Stimulated activated CD8-positive, alpha-beta memory T cell treated with anti-CD3 and anti-CD28 coated beads, Interleukin-4, amount 100 ng/mL, for 48 hours (primary cell): ENCODE measurements at regions not wholly inside any gene's neighbourhood (a gene's known extent, or its start where the extent isn't known, plus 50 kb on each side); places are given as distances from the start of the nearest gene placed in this dataset.
"Not testable (repeated sequence)": the region's sequence is repeated elsewhere in the genome, so short reads cannot be mapped to it uniquely, and the experiment has no call there.

Source experiments
- DNase-seq: peaks from one replicate; pipeline ENCODE4 v3.0.0-alpha.2; 2020

DNA sequence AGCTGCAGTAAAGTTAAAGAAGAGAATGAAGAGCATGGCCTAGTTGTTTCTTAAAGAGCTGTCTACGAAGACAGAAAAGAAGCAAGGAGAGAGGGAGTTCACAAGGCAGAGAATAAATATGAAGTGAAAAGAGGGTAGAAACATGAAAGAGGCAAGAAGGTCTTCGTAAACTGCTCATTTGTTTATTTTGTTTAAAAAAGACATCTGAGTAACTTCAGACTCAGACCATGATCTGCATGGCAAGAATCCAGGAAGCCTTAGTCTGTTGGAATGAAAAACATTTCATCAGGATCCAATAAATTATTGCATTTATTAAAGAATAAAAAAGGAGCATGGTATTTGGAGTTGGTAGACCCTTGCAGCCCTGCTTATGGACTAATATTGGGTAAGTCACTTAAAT, 151.1 kb downstream of the SEM1 start:
- DNase-seq: no peak

DNA sequence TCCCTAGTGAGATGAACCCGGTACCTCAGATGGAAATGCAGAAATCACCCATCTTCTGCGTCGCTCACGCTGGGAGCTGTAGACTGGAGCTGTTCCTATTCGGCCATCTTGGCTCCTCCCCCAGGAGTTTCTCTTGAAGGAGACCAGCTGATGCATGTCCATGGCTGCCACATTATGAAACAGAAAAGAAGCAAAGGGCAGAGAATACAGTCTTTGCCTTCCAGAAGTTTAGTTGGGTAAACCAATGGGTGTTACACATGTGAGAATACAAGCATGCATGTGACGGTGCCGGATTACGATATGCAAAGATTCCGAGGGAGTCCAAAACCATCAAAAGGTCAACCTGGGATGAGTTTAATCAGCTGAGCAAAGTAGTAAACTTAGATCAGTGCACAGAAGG, 151.6 kb downstream of the SEM1 start:
- no peak for DNase-seq

DNA sequence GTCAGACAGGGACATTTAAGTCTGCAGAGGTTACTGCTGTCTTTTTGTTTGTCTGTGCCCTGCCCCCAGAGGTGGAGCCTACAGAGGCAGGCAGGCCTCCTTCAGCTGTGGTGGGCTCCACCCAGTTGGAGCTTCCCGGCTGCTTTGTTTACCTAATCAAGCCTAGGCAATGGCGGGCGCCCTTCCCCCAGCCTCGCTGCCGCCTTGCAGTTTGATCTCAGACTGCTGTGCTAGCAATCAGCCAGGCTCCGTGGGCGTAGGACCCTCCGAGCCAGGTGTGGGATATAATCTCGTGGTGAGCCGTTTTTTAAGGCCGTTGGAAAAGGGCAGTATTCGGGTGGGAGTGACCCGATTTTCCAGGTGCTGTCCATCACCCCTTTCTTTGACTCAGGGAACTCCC, 152.0 kb downstream of the SEM1 start:
- not testable (repeated sequence) for DNase-seq

DNA sequence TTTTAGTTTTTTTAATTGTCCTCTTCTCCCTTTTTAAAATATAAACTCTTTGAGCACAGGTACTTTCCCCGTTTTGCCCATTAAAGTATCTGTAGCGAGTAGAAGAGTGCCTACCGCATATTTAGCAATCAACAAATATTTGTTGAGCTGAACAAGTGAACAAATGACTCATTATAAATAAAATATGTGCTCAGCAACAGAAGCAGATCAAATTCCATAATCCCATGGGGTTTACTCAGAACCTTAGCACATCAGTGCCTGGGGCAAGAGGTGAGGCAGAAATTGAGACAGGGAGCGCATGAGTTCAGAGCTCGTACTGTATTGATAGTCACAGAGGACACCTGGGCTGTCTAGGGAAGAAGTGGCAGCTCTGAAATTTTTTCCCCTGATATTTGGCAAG, 161.0 kb downstream of the SEM1 start:
- DNase-seq: no peak

DNA sequence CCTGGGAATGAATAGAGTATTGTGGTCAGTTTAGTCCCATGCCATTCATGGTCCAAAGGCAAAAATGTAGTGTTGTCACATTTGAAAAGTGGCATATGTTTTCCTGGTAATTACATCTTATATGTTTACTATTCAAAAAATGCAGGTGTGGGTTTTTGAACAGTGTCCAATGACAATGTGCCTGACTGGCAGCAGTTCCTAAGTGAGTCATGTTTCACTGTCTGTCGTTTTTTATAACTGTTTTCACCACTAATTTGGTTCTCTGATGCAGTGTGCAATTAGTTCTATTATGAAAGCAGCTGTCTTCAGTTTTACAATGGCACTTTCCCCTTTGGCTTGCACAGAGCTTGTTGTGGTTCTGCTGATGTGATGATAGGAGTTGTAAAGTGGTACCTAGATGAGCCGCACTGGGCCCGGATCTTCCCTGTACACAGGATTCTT, 162.3 kb downstream of the SEM1 start:
- no peak for DNase-seq

DNA sequence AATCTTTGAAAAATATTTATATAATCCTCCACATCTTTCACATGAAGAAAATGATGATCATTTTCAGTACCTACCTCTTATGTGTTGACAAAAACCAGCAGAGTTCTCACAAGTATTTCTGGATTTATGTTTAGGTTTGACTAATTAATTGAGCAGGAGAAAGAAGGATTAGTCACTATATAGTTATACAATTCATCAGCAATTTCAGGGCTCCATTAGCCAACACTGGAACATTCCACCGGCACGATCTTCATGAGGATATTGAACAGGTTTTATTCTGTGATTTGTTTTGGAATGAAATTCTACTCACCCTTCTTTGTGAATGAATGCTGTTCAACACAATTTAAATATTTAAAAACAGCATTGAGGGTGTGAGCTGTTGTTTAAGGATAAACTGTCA, 163.2 kb downstream of the SEM1 start:
- DNase-seq: no peak

DNA sequence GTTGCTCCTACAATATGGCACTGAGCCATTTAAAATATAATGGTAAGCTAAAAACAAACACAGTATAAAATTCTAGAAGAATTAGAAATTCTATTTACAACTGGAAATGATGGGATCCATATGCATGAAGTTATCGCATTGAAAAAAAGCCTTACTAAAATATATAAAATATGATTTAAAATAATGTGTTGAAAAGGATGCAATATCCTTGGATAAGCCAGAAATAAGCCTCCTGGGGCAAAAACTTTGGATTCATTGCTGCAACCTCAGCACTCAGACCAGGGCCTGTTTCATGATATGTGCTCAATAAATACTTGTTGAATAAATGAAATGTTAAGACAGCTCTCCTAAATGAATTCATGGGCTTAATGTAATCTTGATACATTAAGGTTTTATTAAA, 170.2 kb downstream of the SEM1 start:
- DNase-seq: no peak

DNA sequence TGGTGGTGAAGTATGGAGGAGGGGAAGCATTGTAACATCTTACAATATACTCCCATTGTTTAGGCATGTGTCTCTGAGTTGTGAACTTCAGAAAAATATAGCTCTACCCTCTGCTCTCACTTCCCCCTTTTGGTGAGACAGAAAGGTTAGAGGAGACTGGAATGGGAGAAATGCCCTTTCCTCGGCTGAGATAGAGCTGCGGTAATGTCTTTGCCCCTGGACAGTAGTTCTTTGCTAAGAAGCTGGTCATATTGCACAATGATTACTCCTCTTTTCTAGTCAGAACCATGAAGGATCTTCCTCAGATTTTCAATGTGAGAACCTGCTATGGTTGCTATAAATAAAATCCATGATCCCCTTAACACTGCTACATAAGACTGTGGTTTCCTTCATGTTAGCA, 171.0 kb downstream of the SEM1 start:
- no peak for DNase-seq

DNA sequence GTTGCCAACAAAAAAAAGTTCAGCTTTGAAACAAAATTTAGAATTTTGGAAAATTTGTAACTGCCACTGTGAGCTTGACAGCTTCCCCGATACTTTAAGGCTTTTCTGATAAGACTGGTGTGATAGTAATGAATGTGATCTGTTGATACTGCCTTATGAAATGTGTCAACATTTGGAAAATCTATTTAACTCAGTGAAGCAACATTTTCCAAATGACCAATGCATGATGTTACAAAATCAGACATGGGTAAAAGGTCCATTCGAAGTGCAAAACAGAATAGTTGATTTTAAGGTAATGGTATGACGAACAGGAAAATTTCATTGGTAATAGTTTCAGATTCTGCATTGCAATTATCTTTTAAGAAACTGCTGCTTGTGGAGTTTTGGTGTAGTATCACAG, 175.4 kb downstream of the SEM1 start:
- no peak for DNase-seq

DNA sequence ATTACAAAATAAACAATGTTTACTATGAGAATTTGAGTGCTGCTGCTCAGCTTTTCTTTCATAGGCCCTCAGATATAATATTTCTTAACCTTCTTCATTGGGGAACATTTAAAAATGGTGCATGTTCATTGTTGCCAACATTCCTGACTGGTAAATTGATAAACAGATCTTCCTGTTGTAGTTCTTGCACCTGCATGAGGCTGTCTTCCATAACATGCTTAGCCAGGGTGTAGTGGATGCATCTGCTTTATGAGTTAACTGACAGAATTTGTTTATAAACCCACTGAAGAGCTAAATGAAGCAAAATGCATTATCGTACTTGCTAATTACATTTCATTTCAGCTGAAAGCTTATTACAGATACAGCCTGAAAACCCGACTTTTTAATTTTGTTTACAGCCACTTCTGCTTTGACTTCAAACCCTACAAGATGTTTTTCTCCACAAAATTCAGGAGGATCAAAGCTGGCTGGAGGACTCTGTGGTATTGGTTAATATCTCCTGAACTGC, 177.2 kb downstream of the SEM1 start:
- no peak for DNase-seq

DNA sequence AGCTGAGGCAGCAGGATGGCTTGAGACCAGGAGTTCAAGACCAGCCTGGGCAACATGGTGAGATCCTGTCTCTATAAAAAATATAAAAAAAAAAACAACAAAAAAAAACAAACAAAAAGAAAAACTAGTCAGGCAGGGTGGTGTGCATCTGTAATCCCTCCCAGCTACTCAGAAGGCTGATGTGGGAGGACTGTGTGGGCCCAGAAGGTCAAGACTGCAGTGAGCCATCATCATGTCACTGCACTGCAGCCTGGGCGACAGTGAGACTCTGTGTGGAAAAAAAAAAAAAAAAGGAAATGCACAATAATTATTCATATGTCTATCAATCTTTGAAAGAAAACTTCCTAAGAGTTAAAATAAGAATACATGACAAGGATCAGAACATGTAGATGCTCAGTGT, 178.3 kb downstream of the SEM1 start:
- DNase-seq: no peak

DNA sequence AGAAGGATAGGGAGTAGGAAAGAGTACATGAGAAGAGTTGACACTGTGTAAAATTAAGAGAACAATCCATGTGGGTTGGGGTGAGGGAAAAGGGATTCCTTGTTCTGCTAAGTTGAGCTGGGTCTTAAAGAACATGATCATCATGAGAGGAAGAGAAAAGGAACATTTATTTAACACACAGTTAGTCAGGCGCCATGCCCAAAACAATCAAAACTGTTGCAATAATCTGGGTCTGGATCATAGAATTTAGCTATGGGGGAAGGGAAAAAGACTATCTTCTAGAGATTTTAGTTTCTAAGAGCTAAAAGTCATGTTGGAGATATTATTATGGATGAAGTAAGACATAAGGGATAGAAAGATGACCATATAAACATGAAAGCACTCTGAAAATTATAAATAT, 178.9 kb downstream of the SEM1 start:
- no peak for DNase-seq

DNA sequence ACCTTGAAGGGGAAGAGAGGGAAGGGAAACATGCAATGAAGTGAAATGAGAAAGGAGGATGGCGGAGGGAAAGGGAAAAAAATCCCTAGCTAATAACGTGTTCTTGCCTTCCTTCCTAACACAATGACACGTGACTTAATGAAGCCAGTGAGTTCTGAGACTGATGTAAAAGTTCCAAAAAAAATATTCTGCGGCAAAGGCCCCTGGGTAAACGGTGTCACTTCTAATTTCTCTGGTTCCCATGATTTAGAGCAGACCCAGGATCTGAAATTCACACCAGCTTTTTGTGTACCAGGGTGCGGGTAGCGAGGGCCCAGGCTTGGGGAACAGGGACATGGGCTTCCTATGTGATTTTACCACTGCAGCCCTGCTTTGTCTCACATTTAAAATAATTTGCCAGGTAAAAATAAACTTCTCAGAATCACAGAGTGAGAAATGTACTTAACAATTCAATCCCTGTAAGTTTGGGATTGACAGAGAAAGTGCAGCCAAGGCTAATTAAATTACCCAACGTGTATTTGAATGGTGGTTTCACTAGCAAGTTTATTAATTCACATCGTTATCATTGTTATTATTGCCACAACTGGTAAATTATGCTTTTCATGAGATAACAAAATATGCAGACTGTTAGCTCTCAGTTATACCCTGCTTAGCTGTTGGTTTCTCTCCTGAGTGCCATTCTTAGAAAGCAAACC, 182.4 kb downstream of the SEM1 start:
- DNase-seq: no peak

DNA sequence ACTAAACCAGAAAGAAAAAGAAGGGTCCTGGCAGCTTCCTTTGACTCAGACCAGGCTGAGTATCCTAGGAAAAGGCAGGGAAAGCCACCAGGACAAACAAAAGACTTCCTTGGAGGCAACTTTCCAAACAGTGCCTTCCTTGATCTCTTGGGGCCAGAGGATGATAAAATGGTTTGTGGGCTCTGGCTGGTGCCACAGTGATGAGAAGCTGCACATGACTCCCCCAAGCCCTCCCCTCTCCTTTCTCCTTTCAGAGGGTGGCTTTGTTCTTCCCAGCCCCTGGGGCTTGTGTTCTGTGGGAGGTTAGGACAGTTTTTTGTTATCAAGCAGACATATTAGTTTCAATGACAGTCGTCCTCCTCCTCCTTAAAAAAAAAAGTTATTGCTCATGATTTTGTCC, 183.2 kb downstream of the SEM1 start:
- no peak for DNase-seq

DNA sequence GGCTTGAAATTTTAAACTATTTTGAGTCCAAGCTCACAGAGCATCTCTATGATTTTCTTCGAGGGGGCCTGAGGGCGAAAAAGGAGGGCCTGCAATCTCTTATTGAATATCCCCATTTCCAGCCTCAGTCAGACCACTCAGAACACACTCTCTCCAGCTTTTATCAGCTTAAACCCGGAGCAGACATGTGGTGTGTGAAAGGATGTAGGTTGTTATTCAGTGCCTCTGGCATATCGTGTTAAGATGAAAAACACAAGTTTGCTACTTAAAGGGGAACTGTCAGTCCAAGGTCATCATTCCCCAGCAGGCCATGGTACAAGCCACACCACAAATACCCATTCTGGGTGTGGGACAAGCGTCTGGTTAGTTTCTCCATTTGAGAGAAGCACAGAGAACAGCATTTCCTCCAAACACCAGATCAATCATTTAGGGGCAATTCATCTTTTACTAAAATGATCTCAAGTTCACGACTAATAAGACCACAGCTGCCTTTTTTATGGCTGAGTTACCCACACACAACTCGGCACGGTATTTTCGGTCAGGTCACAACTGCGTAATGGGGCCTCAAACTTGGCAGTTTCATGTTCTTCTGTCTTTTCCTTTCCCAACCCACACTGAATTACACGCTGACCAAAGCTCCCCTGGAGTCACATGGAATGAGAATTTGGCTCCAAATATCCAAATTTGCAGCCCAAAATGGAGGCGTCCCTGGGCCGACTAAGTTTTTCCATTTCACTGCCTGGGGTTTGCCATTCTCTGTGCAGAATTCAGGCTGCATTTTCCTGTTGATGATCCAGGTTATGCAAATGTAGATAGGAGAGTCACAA, 188.4 kb downstream of the SEM1 start:
- no peak for DNase-seq

DNA sequence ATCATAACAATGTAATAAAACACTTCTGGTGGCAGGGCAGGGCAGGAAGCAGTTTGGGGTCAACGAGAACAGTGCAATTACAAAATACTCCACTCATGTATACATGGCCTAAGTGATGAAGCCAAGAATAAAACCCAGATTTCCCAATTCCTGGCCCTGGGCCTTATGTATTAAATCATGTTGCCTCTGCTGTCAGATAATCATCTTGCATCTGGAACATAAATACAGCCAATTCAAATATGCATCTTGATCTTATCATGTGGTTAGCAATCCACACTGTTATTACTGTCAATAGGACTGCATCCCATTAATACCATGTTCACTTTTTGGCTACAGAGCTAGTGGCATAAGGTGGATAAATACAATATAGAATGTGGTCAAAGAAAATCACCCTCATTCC, 186.5 kb upstream of the SLC25A13 start:
- DNase-seq: no peak

DNA sequence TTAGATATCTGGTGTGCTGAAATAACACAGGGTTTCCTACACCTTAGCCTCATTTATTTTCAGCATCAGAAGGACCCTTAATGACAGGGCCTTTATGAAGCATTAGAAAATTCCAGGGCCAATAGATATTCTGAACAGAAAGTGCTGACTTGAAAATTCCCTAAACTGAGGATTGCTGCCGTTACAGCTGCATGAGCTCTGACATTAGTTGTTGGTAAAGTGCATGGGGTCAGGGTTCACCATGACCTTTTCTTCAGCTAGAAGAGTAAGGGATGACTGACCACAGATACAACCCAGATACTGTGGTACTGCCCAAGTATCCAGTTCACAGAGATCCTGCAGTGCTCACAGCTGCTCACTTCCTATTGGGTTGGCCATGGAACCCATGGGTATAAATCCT, 181.7 kb upstream of the SLC25A13 start:
- DNase-seq: no peak

DNA sequence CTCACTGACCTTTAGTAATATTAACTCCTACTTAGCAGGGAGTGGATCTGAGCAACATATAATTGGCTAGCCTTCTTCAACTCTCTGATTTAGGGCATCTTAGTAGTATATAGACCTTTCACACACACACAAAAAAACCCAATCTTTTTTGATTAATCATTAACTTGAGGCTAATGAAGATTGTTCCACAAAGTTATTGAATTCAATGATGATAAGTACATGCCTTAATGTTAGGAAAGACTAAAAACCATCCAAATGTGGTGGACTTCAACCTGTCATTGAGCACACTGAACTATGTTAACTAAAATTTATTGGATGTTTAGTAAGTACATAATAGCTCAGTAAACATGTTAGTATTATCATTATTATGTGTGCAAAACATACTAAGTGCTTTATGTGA, 179.4 kb upstream of the SLC25A13 start:
- no peak for DNase-seq

DNA sequence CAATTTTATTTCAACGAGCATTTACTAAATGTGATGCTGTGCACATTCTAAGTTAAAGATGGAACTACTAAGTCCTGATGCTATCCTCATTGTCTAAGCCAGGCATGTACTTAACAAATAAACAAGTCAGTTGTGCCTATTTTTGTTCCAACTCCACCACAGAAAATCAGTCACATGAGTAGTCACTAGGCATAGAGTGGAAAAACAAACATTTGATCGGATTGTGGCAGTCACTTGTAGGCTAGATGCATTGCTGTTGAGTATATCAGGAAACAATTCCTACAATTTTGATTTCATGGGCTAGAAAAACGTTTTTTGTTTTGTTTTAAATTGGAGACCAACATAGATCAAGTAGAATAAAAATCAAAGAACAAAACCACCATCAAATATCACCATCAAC, 177.6 kb upstream of the SLC25A13 start:
- DNase-seq: no peak

DNA sequence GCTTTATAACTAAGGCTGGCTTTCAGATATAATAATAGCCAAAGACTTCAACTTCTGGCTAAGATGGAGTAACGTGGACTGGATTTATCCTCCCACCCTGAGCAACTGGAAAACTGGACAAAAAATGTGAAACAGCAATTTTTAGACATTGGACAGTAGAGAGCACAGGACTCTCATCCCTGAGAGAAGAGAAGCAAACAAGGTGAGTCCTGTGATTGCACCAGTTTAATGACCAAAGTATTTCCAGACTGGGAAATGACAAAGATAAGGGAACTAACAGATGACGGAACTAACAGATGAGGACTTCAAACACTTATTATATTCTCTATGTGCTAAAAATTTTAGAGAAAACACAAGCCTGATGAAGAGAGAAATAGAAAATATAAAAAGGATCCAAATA, 175.7 kb upstream of the SLC25A13 start:
- DNase-seq: no peak

DNA sequence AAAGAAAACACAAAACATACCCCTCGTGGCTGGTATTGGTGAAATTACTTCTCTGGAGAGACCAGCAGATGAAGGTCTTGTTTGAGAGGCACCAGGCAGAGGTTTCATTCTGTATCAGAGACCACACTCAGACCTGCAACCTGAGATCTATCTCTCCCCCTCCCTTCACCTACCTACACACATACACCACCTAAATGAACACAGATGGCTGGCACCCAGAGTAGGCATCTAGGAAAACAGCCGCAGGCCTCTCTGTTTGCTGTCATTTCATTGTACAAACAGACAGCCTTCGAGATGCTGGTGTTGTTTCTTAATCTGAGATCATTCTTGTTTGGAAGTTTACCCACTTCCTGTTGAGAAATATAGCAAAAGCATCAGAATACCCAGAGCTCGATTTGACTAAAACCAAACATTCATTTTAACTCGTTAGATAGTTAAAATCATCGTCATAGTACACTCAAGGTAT, 173.9 kb upstream of the SLC25A13 start:
- DNase-seq: peak; percentile 26

DNA sequence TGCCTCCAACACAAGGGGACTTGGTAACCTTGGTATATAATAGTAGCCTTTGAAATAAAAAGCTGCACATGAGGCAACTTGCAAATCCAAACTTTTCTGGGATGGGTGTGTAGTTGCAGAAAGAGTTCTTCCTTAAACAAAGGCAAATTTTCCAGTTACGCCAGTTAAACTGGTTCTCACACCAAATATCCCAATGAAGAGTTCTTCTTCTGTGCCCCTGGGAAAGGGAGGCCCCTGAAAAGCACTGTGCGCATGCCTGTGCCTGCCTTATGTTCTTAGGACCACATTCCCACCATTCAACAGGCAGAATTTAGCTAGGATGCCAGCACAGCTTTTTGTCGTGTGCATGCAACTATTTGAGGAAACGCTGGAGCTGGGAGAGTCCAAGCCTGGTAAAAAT, 164.8 kb upstream of the SLC25A13 start:
- DNase-seq: no peak

DNA sequence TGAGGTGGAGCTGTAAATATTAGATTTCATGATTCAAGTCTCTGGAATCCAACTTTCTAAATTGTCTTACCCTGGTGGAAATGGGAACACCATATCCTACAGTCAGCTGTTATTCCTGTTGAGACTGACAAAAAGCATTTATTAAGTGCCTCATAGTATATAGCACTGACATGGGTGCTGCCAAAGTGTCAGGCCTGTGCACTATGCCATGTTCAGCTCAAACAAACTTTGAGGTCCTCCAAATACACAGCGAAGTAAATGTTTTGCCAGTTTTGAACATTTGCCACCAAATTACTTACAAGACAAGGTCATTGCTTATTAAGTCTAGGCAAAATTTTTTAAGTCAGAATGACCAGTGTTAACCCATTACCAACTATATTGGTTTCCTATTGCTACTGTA, 162.9 kb upstream of the SLC25A13 start:
- no peak for DNase-seq

DNA sequence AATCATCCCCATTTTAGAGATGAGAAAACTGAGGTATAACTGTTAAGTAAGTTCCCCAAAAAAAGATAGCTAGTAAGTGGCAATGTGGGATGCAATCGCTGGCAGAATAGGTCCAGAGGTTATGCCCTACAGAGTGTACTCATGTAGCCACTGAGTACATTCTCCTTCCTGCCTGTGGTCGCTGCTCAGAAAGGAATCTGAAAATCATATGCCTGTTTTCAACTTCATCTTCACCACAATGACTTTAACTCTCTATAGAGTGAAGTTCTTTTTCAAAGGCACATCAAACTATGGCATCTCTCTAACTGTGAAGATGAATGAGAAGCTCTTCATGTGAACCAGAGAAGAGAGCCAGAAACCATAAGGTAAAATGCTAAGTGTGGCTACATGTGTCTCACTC, 162.2 kb upstream of the SLC25A13 start:
- DNase-seq: no peak
